Stimulated activated CD4-positive, alpha-beta T cell treated with anti-CD3 and anti-CD28 coated beads, Interleukin-15, amount 100 ng/mL, for 48 hours (primary cell): ENCODE measurements at regions not wholly inside any gene's neighbourhood (a gene's known extent, or its start where the extent isn't known, plus 50 kb on each side); places are given as distances from the start of the nearest gene placed in this dataset.
"Not testable (repeated sequence)": the region's sequence is repeated elsewhere in the genome, so short reads cannot be mapped to it uniquely, and the experiment has no call there.

Experiments
- DNase-seq, 2 donors: peaks; one replicate each; pipeline ENCODE4 v3.0.0-alpha.2; 2020; ENCODE audit warnings: low read depth in 2 of 2

GRCh38 chr10:124214610-124215375, 121.4 kb upstream of the CHST15 start:
- no peak for DNase-seq

DNA sequence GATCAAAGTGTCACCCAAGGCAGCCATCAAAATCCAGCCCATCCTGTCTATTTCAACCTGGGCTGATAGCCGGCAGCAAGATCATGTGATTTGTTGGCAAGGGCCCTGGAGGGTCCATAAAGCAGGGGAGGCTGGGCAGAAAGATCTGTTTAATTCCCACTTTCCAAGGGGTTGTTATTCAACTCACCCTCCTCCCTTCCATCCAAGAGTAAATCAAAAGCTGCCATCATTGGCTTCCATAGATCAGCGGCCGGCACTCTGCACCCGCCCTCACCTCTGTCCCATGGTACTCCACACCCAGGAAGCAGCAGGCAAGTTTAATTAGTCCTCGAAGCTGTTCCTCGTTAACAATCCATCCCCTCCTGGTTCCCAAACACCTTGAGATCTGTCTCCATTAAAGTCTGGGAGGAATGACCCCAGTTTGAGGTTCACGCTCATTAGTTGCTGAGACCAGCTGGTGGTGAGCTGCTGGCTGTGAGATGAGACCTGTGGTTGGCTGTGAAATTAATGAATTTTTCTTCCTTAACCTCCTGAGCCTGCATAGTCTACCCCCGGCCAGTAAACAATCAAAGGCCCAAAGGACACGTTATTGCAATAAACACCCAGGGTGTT, 120.6 kb upstream of the CHST15 start:
- DNase-seq = no peak

- DNase-seq = no peak
These were observed 120.1 kb upstream of the CHST15 start for GRCh38 chr10:124213471-124213870.

DNA sequence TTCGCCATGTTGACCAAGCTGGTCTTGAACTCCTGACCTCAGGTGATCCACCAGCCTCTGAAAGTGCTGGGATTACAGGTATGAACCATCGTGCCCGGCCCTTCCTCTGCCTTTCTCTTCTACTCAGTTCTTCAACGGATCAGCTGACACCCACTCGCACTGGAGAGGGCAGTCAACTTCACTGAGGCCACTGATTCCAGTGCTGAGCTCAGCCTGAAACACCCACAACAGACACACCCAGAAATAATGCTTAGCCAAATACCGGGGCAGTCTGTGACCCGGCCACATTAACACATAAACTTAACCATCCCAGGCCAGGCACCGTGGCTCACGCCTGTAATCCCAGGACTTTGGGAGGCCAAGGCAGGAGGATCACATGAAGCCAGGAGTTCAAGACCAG, 119.3 kb upstream of the CHST15 start:
- no peak for DNase-seq

- no peak for DNase-seq
These were observed 118.5 kb upstream of the CHST15 start for GRCh38 chr10:124211921-124212320.

GRCh38 chr10:124210263-124210662, 116.9 kb upstream of the CHST15 start:
- DNase-seq = no peak

DNA sequence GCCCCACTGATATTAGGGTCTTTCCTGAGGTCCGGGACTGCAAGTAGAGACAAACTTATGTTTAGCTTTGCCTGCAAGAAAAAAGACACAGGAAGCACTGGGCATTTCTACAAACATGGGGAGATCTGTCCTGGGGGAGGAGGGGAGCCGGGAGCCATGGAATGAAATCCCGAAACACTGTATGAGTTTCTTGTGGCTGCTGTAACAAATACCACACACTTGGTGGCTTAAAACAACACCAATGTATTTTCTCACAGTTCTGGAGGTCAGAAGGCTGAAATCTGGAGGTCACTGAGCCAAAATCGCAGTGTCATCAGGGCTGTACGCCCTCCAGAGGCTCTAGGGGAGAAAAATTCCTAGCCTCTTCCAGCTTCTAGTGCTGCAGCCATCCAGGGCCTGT, 114.0 kb upstream of the CHST15 start:
- no peak for DNase-seq

DNA sequence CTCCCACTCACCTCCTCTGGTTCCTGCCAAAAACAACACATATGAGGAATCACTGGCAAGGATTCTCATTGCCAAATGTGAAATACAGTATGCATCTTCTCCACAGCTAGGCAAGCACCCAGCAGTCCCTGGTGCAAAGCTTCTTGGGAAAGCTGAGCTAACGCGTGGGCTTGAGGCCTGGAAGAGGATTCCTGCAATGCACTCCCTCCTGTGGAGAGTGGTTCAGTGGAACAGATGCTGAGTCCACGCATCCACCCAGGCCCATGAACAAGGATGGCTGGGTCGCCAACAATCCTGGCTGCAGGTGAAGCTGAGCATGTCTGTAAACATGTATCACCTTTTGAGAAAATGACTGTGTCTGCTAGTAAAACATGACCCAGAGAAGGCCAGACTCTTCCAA, 113.2 kb upstream of the CHST15 start:
- DNase-seq = no peak

- DNase-seq = no peak
These were observed 112.0 kb upstream of the CHST15 start for GRCh38 chr10:124205432-124205831.

- no peak for DNase-seq
These were observed 111.3 kb upstream of the CHST15 start for GRCh38 chr10:124204726-124205125.

- DNase-seq = no peak
These were observed 106.6 kb upstream of the CHST15 start for GRCh38 chr10:124200011-124200410.

- DNase-seq = no peak
These were observed 105.5 kb upstream of the CHST15 start for GRCh38 chr10:124198871-124199270.

DNA sequence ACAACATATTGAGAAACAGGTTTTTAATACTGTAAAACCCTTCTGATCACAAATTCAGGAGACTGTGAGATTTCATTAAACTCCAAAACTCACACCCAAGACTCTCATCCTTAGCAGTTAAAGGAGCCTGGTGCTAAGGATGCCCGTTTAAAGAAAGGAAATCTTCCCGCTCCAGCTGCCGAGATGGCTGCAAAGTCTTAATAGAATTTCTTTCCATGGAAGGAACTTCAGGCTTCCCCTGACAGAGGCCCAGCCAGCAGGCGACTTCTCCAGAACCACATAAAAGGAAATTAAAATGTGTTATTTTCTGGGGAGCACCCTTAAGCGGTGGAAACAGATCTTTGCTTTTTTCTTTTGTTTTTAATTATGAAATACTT, 104.7 kb upstream of the CHST15 start:
- no peak for DNase-seq

DNA sequence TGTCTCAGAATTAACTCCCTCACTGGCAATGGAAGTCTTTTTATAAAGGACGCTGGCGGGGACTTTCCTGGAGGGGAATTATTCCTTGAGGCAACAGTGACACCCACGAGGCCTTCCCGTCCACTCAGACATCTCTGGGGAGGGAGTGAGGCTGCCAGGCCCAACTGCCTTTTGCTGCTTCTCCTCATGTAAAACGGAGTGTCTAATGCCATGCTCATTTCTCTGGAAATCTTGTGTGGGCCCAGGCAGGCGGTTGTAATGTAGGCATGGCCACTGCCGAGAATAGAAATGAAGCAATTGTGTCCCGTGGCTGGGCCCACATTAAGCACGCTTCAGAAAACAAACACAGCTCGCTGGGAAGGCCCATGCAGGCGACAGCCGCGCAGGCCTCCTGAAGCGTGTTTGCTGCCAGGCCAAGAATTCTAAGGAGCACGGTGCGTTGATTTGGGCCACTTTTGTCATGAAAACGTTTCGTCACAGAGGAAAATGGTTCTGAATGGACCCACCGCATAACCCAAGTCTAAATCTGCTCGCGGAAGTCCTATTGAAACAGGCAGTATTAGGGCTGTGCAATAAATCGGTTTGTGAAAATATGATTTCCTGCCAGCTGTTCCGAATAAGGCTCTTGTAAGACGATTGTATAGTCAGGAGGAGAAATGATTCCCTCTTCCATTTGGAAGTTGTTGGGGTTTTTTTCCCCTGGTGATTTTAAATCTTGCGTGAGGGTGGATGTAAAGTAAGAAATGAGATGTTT, 104.2 kb upstream of the CHST15 start:
- no peak for DNase-seq

- no peak for DNase-seq
These were observed 103.3 kb upstream of the CHST15 start for GRCh38 chr10:124196659-124197058.

DNA sequence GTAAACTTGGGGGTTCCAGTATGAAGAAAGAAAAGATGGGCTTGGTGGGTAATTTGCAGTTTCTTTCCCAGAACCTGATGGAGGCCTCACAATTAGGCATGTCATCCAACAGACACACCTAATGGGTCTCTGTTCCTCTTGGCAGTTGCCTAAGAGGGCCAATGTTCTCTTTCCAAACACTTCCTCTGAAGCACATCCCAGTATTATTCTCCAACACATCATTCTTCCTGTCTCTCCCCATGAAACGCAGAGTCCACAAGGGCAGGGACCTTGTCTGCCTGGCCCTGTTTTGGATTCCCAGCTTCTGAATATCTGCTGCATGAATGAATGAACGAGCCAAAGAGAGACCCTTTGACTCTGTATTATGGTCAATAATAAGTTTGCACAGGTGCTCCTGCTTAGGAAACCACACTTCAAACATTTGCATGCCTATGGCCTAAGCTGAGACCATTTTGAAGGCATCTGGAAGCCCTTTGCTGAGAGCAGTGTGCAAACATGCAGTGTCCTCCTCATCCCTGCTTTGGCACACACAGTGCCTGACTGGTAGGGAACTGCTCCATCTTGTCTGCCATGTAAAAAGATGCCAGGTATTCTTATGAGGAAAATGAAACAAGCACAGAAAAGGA, 100.9 kb upstream of the CHST15 start:
- no peak for DNase-seq

DNA sequence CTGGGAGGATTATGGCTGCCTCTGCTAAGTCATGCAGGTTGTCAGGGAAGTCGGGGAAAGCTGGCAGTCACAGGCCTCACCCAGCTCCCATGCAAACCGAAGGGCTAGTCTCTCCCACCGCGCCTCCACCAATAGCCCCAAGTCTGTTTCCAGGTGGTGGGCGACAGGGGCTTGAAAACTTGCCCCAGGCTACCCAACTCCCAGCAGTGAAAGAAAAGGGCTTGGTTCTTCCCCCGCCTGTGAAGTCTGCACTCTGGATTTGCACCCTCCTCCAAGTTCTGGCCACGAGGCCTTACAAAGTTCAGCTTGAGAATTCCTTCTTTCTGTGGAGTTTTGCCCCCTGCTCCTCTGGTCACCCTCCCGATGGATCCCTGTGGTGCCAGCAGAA, 99.9 kb upstream of the CHST15 start:
- DNase-seq = no peak

GRCh38 chr10:124192664-124193308, 99.4 kb upstream of the CHST15 start:
- DNase-seq = not testable (repeated sequence)

DNA sequence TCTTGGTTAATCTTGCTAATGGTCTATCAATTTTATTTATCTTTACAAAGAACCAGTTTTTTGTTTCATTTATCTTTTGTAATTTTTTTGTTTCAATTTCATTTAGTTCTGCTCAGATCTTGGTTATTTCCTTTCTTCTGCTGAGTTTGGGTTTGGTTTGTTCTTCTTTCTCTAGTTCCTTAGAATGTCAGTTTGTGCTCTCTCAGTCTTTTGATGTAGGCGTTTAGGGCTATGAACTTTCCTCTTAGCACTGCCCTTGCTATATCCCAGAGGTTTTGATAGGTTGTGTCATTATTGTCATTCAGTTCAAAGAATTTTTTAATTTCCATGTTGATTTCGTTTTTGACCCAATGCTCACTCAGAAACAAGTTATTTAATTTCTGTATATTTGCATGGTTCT, 97.1 kb upstream of the CHST15 start:
- DNase-seq = not testable (repeated sequence)

DNA sequence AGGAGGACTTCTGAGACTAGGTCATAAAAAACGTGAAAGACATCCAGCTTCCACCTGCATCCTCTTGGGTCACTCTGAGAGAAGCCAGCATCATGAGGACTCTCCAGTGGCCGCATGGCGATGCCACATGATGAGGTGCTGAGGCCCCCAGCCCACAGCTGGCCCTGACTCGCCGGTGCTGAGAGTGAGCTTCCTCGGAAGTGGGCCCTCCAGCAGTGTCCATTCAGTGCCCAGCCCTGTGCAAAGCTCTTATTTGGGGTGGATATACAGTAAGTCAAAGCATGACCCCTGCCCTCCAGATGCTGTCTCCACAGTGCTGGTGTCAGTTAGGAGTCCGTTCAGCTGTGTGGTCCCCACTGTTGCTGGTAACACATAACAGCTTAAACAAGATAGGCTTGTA, 93.6 kb upstream of the CHST15 start:
- no peak for DNase-seq

- no peak for DNase-seq
These were observed 91.7 kb upstream of the CHST15 start for GRCh38 chr10:124185084-124185483.

- DNase-seq = no peak
These were observed 90.9 kb upstream of the CHST15 start for GRCh38 chr10:124184208-124184830.
